ENCODE measurements at regions not wholly inside any gene's neighbourhood (a gene's known extent, or its start where the extent isn't known, plus 50 kb on each side); places are given as distances from the start of the nearest gene placed in this dataset.

GRCh38 chr10:124160943-124161582 is 67.7 kb upstream of the CHST15 start:
- no peak for ATAC-seq (ENCODE audit: insufficient read depth, low FRiP score)
- WGBS, 2 donors, result 80 to 82% methylated on average over 13 of the region's 13 CpGs
- TF ChIP-seq CTCF (IDR thresholded peaks at IDR 0.05; ENCODE audit: control extremely low read depth, extremely low read depth), result no peak
- Histone ChIP-seq H3K27ac (ENCODE audit: low read depth in 1 of 2, low read length in 1 of 2) (no peak overlapping the region), H3K4me1 (ENCODE audit: control insufficient read depth in 5 of 5, insufficient read depth in 5 of 5, low read length in 5 of 5) (peaks cover 0 to 10% (median 9%) of the 10 kb centered on the region in 5 donors), H3K27me3 (ENCODE audit: control insufficient read depth in 3 of 3, insufficient read depth in 3 of 3, low read length in 2 of 3) (peaks cover 0 to 12% (median 5%) of the 10 kb centered on the region in 3 donors), H3K4me3 (no peak overlapping the region), H3K9me3 (ENCODE audit: control insufficient read depth in 4 of 4, insufficient read depth in 3 of 4, low read length in 3 of 4) (no peaks in the 10 kb centered on the region), H3K36me3 (ENCODE audit: control insufficient read depth in 4 of 4, insufficient read depth in 4 of 4, low read length in 4 of 4) (no peaks in the 10 kb centered on the region), H3K9ac (ENCODE audit: insufficient read depth in 1 of 2, low read length in 2 of 2) (no peak overlapping the region)
- DNase-seq, result peak in 1 of 3 donors; percentile 3

- peak in 1 of 3 donors; percentile 10 for DNase-seq
- peaks cover 0 to 19% (median 16%) of the 10 kb centered on the region in 5 donors for H3K4me1 ChIP-seq (ENCODE audit: control insufficient read depth in 5 of 5, insufficient read depth in 5 of 5, low read length in 5 of 5)
- no peaks in the 10 kb centered on the region for H3K36me3 ChIP-seq (ENCODE audit: control insufficient read depth in 4 of 4, insufficient read depth in 4 of 4, low read length in 4 of 4)
- H3K9me3 ChIP-seq (ENCODE audit: control insufficient read depth in 4 of 4, insufficient read depth in 3 of 4, low read length in 3 of 4), result no peaks in the 10 kb centered on the region
- H3K27me3 ChIP-seq (ENCODE audit: control insufficient read depth in 3 of 3, insufficient read depth in 3 of 3, low read length in 2 of 3), result peaks cover 0 to 13% (median 5%) of the 10 kb centered on the region in 3 donors
- 74 to 88% methylated on average over 10 of the region's 10 CpGs for WGBS, 2 donors
- no peak for TF ChIP-seq CTCF (IDR thresholded peaks at IDR 0.05; ENCODE audit: control extremely low read depth, extremely low read depth)
- no peak overlapping the region for H3K4me3 ChIP-seq
- no peak overlapping the region for H3K27ac ChIP-seq (ENCODE audit: low read depth in 1 of 2, low read length in 1 of 2)
- no peak overlapping the region for H3K9ac ChIP-seq (ENCODE audit: insufficient read depth in 1 of 2, low read length in 2 of 2)
- ATAC-seq (ENCODE audit: insufficient read depth, low FRiP score), result no peak
Measured at GRCh38 chr10:124160176-124160575, 66.8 kb upstream of the CHST15 start.

GRCh38 chr10:124159153-124159552 is 65.8 kb upstream of the CHST15 start:
- 75% methylated on average over 5 of the region's 5 CpGs for WGBS, 2 donors
- ATAC-seq (ENCODE audit: insufficient read depth, low FRiP score) (no peak), DNase-seq (no peak)
- Histone ChIP-seq H3K27ac (ENCODE audit: low read depth in 1 of 2, low read length in 1 of 2) (no peak overlapping the region), H3K9ac (ENCODE audit: insufficient read depth in 1 of 2, low read length in 2 of 2) (no peak overlapping the region), H3K27me3 (ENCODE audit: control insufficient read depth in 3 of 3, insufficient read depth in 3 of 3, low read length in 2 of 3) (peaks cover 0 to 13% (median 9%) of the 10 kb centered on the region in 3 donors), H3K36me3 (ENCODE audit: control insufficient read depth in 4 of 4, insufficient read depth in 4 of 4, low read length in 4 of 4) (no peaks in the 10 kb centered on the region), H3K4me3 (no peak overlapping the region), H3K9me3 (ENCODE audit: control insufficient read depth in 4 of 4, insufficient read depth in 3 of 4, low read length in 3 of 4) (no peaks in the 10 kb centered on the region), H3K4me1 (ENCODE audit: control insufficient read depth in 5 of 5, insufficient read depth in 5 of 5, low read length in 5 of 5) (peaks cover 0 to 22% (median 16%) of the 10 kb centered on the region in 5 donors)
- TF ChIP-seq CTCF (IDR thresholded peaks at IDR 0.05; ENCODE audit: control extremely low read depth, extremely low read depth), result no peak

All from lung (tissue), 11 donors.